ENCODE measurements at regions not wholly inside any gene's neighbourhood (a gene's known extent, or its start where the extent isn't known, plus 50 kb on each side); places are given as distances from the start of the nearest gene placed in this dataset.

DNA sequence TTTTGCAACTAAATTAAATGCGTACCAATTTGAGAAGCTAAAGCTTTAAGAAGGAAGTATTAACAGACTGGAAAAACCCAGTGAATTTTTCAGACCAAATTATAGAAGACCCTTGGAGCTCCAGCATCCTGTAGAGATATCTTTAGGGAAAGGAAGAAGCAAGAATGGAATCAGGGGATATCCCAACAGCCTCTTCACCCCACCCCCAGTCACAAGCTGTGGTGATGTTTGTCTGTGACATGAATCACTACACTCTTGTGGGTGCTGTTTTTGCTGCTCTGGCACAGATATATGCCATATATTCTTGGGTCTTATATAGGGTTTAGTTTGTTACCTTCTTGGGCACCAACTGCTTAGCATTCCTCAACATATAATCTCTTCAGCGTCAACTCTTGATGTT is 78.5 kb upstream of the BCL6 start:
- no peak for DNase-seq

DNA sequence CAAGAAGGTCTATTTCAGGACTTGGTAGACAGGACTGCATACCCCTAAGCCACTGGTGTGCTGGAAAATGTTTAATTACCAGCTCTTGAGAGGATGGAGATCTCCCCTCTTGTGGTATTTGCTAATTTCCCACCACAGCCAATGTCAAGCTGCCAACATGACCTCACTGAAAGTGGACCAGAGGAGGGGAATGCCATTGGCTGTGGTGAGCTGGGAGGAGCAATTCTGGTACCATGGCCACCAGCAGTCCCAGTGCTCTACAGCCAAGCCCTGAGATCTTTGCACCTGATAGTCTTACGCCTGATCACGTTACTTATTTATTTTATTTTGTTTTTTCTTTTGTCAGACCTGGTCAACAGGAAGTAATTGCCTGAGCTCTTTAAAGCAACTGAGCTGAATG is 82.5 kb upstream of the BCL6 start:
- DNase-seq: no peak

- DNase-seq: no peak
These were observed 83.5 kb upstream of the BCL6 start for GRCh38 chr3:187828579-187829452.

DNA sequence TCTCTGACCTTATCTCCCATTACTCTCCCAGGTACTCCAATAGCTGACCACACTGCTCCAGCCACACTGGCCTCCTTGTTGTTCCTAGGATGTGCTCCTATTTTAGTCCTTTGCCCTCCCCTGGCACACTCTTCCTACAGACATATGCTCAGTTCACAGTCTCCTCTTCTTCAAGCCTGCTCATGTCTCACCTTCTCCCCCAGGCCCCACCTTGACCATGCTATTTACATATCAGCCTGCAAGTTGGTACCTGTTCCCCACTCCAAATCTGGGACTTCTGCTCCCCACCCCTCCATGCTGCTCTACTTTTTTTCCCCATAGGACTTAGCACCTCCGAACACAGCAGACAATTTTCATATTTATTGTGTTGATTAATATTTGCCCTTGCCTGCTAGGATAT is 84.9 kb upstream of the BCL6 start:
- DNase-seq: no peak

- no peak for DNase-seq
These were observed 86.1 kb upstream of the BCL6 start for GRCh38 chr3:187831125-187832051.

DNA sequence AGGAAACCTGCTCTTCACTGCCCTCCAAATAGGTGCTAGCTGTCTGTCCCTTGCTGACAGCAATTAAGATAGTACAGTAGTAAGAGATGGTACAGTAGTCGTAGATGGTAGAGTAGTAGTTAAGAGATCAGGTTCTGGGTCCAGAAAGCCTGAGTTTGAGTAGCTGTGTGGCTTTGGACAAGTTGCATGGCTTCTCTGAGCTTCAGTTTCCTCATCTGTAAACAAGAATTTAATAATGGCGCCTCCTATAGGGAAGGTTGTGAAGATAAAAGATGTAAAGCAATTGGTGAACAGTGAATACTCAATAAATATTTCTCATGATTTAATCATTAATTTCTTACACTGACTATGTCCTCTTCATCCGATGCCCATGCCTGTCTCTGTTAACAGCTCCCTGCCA is 86.9 kb upstream of the BCL6 start:
- DNase-seq: no peak

DNA sequence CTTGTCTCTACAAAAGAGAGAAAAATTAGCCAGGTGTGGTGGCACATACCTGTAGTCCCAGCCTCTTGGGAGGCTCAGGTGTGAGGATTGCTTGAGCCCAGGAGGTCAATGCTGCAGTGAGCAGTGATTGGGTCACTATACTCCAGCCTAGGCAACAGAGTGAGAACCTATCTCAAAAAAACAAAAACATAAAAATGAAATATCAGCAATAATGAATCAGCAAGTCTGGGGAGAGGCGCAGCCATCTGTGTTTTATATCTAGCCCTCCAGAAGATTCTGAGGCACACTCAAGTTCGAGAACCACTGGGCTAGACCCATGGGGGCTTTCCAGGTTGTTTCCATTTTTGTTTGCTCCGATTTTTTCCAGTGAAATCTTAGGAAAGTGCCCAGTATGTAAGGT is 88.1 kb upstream of the BCL6 start:
- DNase-seq: no peak

DNA sequence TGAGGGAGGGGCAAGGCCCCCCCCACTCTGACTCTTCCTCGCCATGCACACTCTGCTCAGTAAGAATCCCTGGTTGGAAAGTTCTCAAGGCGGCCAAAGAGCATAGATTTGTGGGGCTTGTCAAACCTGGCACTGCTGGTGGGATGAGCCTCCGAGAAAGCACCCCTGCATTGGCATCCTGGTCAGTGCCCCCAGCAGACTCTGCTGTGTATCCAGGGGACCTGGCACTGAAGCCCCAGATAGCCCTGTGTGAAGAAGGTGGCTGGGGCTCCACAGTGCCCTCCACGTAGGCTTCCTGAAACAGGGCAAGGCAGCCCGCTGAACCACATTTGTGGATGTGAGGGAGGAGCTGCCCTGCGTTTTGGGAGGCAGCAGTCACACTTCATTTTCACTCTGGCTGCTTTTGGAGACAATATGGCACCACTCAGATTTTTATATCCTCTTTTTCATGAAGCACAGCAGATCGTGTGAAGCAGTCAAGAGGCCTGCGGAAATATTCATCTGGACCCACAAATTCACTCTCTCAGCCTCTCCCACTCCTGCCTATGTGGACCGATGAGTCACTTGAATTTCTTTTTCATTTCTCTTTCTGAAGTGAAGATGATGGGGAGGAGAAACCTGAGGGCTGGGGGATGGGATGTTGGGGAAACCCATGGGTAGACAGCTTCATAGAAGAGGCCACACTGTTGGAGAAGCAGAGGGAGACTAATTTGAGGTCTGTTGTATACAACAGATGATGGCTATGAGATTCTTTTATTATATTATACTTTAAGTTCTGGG is 88.7 kb upstream of the BCL6 start:
- no peak for DNase-seq

GRCh38 chr3:187836823-187837770 is 91.8 kb upstream of the BCL6 start:
- DNase-seq: no peak

DNA sequence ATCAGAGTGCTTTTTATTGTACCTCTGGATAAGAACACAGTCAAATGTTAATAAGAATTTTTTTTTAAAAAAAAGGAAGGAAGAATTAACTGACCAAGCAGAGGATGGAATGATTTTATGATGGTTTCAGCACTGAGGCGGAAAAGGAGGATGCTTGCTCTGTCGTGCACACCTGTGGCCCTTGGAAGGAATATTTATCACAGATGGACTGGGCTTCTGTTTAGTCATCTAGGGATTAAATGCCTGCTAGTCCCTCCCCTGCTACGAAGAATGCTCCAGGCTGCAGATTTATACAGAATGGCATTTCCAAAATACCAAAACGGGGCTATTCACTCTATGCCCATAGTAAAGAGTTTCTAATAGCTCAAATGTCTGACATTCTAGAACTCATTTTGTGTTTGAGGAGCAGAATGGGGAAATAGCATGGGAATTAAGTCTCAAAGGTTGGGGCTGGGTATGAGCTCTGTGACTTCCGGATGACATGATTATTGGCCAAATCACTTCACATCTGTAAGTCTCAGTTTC is 92.8 kb upstream of the BCL6 start:
- no peak for DNase-seq

DNA sequence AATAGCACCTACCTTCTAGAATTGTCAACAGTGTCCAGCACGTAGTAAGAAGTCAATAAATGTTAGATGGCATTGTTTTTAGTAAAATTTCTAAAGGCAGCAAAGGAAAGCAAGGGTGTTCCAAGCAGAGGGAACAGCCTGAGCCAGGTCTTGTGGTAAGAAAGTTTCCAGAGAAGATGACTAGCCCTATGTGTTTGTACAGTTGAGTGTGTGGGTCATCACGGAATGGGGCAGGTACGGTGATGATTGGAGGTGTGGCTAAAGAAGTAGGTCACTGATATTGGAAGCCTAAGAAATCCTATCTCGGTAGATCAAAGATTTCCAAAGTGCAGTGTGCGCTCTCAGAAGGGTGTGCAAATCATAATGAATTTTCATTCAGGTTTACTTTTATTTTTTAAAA is 94.2 kb upstream of the BCL6 start:
- no peak for DNase-seq

GRCh38 chr3:187840856-187841255 is 95.6 kb upstream of the BCL6 start:
- DNase-seq: no peak

DNA sequence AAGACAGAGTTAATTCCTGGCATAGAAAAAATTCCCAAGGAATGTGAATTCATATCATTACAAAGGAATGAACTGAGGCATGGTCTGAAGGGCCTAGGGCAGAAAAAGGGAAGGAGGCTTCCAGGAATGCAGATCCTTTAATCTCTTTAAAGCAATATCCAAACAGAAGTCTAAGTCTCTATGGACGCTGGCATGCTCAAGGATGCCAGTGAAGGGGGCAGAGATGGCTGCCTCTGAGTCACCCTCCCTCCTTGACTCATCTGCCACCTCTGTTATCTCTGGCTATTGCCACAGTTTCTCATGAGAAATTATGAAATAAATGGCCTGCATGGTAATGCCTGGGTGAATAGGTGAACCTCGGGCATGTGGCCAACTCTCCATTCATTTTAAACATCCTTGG is 96.3 kb upstream of the BCL6 start:
- DNase-seq: no peak

GRCh38 chr3:187843654-187844053 is 98.4 kb upstream of the BCL6 start:
- DNase-seq: no peak

DNA sequence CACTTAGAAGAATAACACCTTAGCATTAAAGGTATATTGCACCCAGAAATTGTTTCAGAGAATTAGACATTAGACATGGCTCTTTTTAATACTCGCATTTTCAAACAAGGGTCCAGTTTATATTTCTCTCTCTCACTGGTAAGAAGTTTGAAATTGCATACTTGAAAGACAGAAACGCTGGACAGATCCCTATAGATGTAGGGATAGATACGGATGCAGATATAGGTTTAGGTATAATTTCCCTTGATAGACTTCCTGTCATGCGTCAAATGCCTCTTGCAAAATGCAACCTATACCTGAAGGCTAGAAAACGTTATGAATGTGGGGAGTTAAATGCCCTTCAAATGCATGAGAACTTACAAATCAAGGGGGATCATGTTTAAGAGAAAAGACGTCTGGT is 99.4 kb upstream of the BCL6 start:
- no peak for DNase-seq

DNA sequence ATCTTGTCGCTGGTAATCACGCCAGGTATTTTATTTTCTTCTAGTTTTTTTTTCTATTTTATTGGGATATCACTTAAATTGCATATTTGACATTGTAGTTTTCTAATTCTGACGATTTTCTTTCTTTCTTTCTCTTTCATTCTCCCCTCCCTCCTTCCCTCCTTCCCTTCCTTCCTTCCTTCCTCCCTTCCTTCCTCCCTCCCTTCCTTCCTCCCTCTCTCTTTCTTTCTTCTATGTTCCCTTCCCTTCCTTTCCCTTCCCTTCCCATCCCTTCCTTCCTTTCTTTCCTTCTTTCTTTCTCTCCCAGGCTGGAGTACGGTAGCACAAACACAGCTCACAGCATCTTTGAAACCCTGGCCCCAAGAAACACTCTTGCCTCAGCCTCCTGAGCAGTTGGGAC is 100.6 kb upstream of the BCL6 start:
- no peak for DNase-seq

- DNase-seq: no peak
These were observed 103.1 kb upstream of the BCL6 start for GRCh38 chr3:187848401-187848800.

- no peak for DNase-seq
These were observed 103.9 kb upstream of the BCL6 start for GRCh38 chr3:187849016-187849654.

GRCh38 chr3:187850258-187850921 is 105.1 kb upstream of the BCL6 start:
- no peak for DNase-seq

GRCh38 chr3:187852842-187853730 is 107.8 kb upstream of the BCL6 start:
- DNase-seq: no peak
